ENCODE measurements at regions not wholly inside any gene's neighbourhood (a gene's known extent, or its start where the extent isn't known, plus 50 kb on each side); places are given as distances from the start of the nearest gene placed in this dataset.

DNA sequence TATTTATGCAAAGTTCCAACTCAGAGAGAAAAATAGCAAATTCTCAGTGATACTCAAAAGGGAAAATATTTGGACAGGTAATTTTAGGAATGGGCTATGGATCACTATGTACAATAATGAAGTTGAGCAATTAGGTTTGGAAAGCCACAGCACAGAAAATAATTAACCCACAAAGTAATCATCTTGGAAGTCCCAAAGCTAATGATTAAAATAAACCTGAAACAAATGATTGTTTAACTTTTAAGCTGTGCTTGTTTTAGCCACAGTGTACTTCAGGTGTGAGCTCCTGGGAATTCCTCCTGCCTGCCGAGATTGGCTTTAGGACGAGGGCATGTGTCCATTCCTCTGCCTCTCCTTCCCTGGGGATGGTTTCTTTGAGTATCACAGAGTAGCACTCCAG is 403.9 kb downstream of the ZSWIM6 start:
- POLR2A ChIA-PET: no interaction called here
- CTCF ChIA-PET: interaction anchor here (1.1 kb wide), 1 partner anchor 77 kb away, joined by 4 read pairs; no protein-coding TSS in a partner anchor
- DNase-seq (ENCODE audit: low read depth, low spot score): no peak
- TF ChIP-seq, protein P1, sequence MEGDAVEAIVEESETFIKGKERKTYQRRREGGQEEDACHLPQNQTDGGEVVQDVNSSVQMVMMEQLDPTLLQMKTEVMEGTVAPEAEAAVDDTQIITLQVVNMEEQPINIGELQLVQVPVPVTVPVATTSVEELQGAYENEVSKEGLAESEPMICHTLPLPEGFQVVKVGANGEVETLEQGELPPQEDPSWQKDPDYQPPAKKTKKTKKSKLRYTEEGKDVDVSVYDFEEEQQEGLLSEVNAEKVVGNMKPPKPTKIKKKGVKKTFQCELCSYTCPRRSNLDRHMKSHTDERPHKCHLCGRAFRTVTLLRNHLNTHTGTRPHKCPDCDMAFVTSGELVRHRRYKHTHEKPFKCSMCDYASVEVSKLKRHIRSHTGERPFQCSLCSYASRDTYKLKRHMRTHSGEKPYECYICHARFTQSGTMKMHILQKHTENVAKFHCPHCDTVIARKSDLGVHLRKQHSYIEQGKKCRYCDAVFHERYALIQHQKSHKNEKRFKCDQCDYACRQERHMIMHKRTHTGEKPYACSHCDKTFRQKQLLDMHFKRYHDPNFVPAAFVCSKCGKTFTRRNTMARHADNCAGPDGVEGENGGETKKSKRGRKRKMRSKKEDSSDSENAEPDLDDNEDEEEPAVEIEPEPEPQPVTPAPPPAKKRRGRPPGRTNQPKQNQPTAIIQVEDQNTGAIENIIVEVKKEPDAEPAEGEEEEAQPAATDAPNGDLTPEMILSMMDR (IDR thresholded peaks at IDR 0.05; ENCODE audit: insufficient read depth, low read length, missing control alignments): no peak
- H3K4me3 ChIP-seq (ENCODE audit: low read depth, low read length): no peak overlapping the region

DNA sequence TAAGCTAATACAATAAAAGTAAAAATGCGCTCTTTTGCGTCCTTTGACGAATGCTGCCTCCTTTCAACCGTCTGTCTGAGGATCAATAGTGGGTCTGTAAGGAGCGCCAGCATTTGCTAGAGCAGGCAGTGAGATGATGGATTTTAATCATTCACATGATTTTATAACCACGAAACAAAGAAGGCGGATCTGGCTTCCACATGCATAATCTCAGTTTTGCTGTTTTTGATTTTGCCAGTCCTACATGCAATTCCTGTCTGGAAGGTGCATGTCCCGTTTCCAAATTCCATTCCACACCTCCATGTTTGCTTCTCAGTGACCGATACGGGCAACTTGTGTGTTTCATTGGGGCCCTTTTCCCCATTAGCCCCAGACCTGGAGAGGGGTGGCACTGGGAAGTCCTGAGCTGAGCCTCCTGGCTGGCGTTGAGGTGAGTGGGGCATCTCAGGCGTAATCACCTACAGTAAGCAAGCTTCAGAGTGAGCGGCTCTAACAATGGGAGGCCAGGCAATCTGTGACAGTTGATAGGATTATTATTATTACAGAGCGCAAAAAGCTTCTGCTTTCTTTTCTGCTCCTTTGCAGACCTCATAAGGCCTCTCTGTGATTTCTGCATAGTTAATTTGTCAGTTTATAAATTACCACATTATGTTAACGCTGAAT is 405.4 kb downstream of the ZSWIM6 start:
- ChIA-PET POLR2A (no interaction called here), CTCF (interaction anchor here (0.6 kb wide), 1 partner anchor 79 kb away, joined by 3 read pairs; no protein-coding TSS in a partner anchor)
- no peak overlapping the region for H3K4me3 ChIP-seq (ENCODE audit: low read depth, low read length)
- TF ChIP-seq, protein P1 (IDR thresholded peaks at IDR 0.05; ENCODE audit: insufficient read depth, low read length, missing control alignments): no peak
- DNase-seq (ENCODE audit: low read depth, low spot score): no peak

DNA sequence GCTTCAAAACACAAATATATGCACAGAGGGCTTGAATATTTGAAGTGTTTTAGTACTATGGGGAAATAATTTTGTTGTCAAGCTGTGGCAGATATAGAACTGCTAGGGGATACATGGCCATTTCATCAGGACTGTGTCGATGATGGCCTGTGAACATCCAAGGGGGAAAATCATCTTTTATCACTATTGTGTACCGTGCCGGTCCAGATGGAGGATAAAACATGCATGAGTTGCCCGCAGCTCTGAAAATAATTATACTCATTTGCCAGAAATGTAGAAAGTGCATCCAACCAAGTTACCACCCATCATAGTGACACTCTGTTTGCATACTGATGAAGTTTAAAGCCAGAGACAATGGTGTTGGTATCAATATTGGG is 405.9 kb downstream of the ZSWIM6 start:
- TF ChIP-seq, protein P1 (IDR thresholded peaks at IDR 0.05; ENCODE audit: insufficient read depth, low read length, missing control alignments): no peak
- no peak overlapping the region for H3K4me3 ChIP-seq (ENCODE audit: low read depth, low read length)
- no peak for DNase-seq (ENCODE audit: low read depth, low spot score)
- ChIA-PET CTCF (interaction anchor here (0.6 kb wide), 1 partner anchor 79 kb away, joined by 3 read pairs; no protein-coding TSS in a partner anchor), POLR2A (no interaction called here)

DNA sequence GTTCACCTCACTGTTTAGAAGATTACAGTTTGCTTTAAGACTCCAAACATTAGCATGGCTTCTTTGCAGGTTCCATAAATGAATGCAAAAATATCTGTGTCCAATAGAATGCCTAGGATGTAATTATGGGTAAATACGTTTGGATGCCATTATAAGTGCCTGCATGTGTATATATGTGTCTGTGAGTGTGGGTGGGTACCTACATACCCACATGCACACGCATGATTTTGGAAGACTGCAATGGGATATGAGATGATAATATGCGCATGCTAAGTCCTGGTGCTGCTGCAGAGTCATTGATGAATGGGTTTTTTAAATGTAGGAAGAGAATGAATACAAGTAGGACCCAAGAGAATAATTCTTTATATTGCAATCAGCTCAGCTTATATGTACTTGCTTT is 406.4 kb downstream of the ZSWIM6 start:
- TF ChIP-seq, protein P1 (IDR thresholded peaks at IDR 0.05; ENCODE audit: insufficient read depth, low read length, missing control alignments): no peak
- ChIA-PET POLR2A (no interaction called here), CTCF (interaction anchor here (0.6 kb wide), 1 partner anchor 80 kb away, joined by 3 read pairs; no protein-coding TSS in a partner anchor)
- no peak overlapping the region for H3K4me3 ChIP-seq (ENCODE audit: low read depth, low read length)
- no peak for DNase-seq (ENCODE audit: low read depth, low spot score)

DNA sequence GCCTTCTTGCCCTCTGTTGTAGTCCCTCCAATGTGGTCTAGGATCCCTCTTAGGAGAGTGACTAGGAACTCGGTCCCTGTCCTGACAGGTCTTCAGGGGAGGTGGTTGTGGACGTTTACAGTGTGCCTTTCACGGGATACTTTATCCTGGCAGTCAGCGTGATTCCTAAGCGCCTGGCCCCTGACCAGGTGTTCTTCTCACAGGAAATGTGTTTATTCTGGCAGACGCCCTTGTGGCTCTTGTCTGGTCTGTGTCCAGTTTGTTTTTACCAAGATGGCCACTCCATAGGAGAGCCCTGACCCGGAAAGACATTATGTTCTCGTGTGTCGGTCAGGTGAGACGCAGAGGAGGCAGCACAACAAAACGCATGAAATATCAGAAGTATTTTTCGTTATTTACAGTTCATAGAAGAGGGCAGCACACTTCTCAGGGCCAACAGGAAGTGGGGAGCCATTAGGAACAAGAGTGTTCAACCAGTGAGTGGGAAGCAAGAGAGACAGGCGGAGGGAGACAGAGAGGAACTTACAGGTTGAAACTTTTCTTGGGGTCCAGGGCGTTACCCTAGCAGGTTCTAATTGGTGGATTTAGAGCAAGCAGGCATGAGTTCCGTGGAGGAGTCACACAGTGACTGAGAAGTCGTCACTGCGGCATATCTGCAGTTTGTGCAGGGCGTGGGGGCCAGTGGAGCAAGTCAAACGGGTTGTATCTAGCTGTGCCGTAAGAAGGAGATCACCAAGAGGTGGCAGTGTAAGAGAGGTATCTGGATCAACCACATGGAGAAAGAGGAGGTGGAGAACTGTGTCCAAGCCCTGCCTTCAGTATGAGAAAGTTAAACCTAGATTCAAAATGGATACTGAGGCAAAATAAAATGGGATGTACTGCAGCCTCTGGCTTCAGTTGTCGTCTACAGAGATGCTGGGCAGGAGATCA is 412.9 kb downstream of the ZSWIM6 start:
- ChIA-PET CTCF (no interaction called here), POLR2A (no interaction called here)
- TF ChIP-seq, protein P1 (IDR thresholded peaks at IDR 0.05; ENCODE audit: insufficient read depth, low read length, missing control alignments): no peak
- H3K4me3 ChIP-seq (ENCODE audit: low read depth, low read length): no peak overlapping the region
- DNase-seq (ENCODE audit: low read depth, low spot score): no peak
